Type B pancreatic cell (in vitro differentiated cells): ENCODE measurements at regions not wholly inside any gene's neighbourhood (a gene's known extent, or its start where the extent isn't known, plus 50 kb on each side); places are given as distances from the start of the nearest gene placed in this dataset.

Source experiments
- DNase-seq: peaks from one replicate; pipeline ENCODE4 v3.0.0; 2021; ENCODE audit warnings: mixed read lengths; ENCODE audit not compliant: unreplicated experiment; ENCODE audit errors: extremely low spot score
- H3K27ac Mint-ChIP-seq: 2 replicates; pipeline ENCODE4 v1.8.0; 2021; ENCODE audit warnings: mild to moderate bottlenecking, mixed read lengths
- H3K27me3 Mint-ChIP-seq: 2 replicates; pipeline ENCODE4 v1.8.0; 2021; ENCODE audit warnings: mixed read lengths
- H3K36me3 Mint-ChIP-seq: 2 replicates; pipeline ENCODE4 v1.8.0; 2021; ENCODE audit warnings: mixed read lengths
- H3K4me1 Mint-ChIP-seq: one replicate; pipeline ENCODE4 v1.8.0; 2021; ENCODE audit warnings: mixed read lengths; ENCODE audit not compliant: unreplicated experiment
- H3K4me3 Mint-ChIP-seq: 2 replicates; pipeline ENCODE4 v1.8.0; 2021; ENCODE audit warnings: mild to moderate bottlenecking, mixed read lengths
- H3K9me3 Mint-ChIP-seq: 2 replicates; pipeline ENCODE4 v1.8.0; 2021; ENCODE audit warnings: mixed read lengths
- TF ChIP-seq, protein P1 (sequence below): fragments of 200-600 bp; sonication (generic); conservative IDR thresholded peaks from 2 replicates; pipeline ENCODE4 v1.5.0; 2021; ENCODE audit warnings: antibody characterized with exemption, mild to moderate bottlenecking

DNA sequence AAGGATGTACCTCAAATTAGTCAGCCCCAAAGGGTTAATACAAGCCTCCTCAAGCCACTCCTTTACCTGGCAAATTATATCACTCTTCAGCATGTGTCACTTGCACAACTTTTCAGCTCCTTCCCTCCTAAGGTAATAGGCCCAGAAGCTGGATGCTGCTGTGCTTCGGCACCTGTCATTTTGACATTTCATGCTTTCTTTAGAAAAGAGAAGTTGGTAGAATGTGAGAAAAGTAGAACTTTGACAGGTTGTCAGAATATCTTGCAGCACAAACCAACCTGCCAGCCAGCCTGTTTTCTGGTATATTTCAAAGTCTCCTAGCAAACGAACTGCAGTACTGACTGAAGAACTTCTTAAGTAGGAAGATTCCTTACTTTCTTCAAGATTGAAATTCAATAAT is 2136.9 kb downstream of the MAT2B start:
- no peak for DNase-seq
- H3K4me1 Mint-ChIP-seq = no peaks in the 10 kb centered on the region
- TF ChIP-seq, protein P1, sequence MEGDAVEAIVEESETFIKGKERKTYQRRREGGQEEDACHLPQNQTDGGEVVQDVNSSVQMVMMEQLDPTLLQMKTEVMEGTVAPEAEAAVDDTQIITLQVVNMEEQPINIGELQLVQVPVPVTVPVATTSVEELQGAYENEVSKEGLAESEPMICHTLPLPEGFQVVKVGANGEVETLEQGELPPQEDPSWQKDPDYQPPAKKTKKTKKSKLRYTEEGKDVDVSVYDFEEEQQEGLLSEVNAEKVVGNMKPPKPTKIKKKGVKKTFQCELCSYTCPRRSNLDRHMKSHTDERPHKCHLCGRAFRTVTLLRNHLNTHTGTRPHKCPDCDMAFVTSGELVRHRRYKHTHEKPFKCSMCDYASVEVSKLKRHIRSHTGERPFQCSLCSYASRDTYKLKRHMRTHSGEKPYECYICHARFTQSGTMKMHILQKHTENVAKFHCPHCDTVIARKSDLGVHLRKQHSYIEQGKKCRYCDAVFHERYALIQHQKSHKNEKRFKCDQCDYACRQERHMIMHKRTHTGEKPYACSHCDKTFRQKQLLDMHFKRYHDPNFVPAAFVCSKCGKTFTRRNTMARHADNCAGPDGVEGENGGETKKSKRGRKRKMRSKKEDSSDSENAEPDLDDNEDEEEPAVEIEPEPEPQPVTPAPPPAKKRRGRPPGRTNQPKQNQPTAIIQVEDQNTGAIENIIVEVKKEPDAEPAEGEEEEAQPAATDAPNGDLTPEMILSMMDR = no peak
- H3K9me3 Mint-ChIP-seq = no peaks in the 10 kb centered on the region
- no peak overlapping the region for H3K4me3 Mint-ChIP-seq
- no peaks in the 10 kb centered on the region for H3K36me3 Mint-ChIP-seq
- H3K27me3 Mint-ChIP-seq = no peaks in the 10 kb centered on the region
- no peak overlapping the region for H3K27ac Mint-ChIP-seq

DNA sequence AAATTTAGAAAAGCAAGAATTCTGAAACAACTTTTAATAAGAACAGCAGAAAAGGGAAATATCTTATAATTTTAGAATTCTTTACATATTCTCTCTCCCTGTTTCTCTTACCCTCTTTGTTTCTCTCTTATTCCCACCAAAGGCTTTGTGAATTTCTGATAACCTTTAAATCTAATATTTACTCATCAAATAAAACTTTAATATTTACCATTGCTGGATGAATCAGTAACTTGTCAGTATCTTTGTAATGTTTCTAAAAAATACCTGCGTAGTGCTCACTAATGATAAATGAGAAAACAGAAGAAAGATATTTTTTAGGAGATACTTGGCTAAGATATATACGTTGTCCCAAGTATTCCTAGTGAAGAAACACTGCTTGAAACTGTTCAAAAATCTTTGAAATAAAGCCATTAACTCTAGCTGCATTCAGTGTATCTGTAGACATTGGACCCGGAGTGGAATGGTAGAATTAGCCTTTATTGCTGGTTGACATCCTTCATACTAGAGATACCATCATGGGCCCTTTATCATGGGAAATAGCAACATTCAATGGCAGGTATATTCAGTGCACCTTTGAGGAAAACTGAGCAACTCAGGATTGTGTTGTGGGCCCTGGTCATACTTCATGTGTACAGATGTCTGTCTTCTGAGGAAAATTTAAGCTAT is 2160.4 kb downstream of the MAT2B start:
- H3K9me3 Mint-ChIP-seq = peaks cover 2% of the 10 kb centered on the region
- no peak for DNase-seq
- no peak overlapping the region for H3K27ac Mint-ChIP-seq
- TF ChIP-seq, protein P1 = no peak
- H3K27me3 Mint-ChIP-seq = no peaks in the 10 kb centered on the region
- H3K36me3 Mint-ChIP-seq = no peaks in the 10 kb centered on the region
- no peak overlapping the region for H3K4me3 Mint-ChIP-seq
- no peaks in the 10 kb centered on the region for H3K4me1 Mint-ChIP-seq

DNA sequence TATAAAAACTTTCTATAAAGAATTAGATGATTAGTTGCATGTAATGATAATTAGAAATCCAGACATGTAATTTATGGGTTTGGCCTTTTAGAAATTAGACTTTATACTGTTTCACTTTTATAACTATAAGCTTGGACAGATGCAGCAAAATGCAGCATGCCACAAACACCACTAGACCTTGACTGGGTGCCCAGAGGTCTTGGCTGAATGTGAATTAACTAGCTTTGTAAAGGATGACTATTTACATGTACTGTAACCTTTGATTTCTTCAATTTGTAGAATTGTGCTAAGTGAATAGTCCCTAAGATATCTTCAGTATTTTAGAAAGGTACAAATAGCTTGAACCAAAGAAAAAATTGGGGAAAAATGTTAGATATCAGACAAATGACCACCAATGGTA is 2168.1 kb downstream of the MAT2B start:
- no peak for DNase-seq
- TF ChIP-seq, protein P1 = no peak
- Mint-ChIP-seq H3K4me1 (no peaks in the 10 kb centered on the region), H3K27ac (no peak overlapping the region), H3K36me3 (no peaks in the 10 kb centered on the region), H3K4me3 (no peak overlapping the region), H3K9me3 (no peaks in the 10 kb centered on the region), H3K27me3 (no peaks in the 10 kb centered on the region)

DNA sequence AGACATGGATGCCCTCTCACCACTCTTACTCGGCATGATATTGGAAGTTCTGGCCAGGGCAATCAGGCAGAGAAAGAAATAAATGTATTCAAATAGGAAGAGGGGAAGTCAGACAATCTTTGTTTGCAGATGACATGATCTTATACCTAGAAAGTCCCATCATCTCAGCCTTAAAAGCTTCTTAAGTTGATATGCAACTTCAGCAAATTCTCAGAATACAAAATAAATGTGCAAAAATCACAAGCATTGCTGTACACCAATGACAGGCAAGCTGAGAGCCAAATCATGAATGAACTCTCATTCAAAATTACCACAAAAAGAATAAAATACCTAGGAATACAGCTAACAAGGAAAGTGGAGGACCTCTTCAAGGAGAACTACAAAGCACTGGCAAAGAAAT is 2190.4 kb downstream of the MAT2B start:
- Mint-ChIP-seq H3K9me3 (peaks cover 7% of the 10 kb centered on the region), H3K27ac (no peak overlapping the region), H3K36me3 (no peaks in the 10 kb centered on the region), H3K27me3 (no peaks in the 10 kb centered on the region), H3K4me3 (no peak overlapping the region), H3K4me1 (no peaks in the 10 kb centered on the region)
- no peak for DNase-seq
- TF ChIP-seq, protein P1 = no peak

DNA sequence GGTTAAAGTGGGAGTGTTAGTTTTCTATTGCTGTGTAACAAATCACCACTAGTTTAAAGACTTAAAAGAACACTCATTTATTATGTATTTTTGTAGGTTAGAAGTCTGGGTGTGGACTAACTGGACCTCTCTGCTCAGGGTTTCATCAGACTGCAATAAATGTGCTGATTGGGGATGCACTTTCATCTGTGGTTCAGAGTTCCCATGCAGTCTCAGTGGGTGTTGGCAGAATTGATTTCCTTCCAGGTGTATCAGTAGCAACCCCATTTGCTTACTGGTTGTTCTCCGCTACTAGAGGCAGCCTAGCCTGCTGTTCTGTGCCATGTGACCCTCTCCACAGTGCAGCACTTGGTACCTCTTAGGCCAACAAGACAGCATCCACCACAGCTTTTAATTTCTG is 2200.5 kb downstream of the MAT2B start:
- Mint-ChIP-seq H3K9me3 (no peaks in the 10 kb centered on the region), H3K4me1 (no peaks in the 10 kb centered on the region), H3K27ac (no peak overlapping the region), H3K27me3 (no peaks in the 10 kb centered on the region), H3K36me3 (no peaks in the 10 kb centered on the region), H3K4me3 (no peak overlapping the region)
- TF ChIP-seq, protein P1 = no peak
- DNase-seq = no peak

DNA sequence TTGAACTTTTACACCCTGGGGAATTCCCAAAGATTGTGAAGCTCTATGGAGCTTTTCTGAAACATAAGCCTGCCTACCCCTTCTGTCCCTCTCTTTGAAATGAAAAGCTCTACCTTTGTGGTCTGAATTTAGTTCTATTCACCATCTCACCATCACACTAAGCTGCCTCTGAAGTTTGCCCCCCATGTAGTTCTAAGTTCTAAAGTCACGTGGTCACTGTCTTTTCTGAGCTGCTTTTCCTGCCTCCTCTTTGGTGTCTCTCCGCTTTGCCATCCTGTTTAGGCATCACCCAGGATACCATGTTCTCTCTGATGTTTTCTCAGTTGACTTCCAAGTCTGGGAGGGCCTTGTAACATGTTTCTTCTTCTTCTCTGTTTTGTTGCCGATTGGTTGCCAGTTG is 2206.6 kb downstream of the MAT2B start:
- no peaks in the 10 kb centered on the region for H3K27me3 Mint-ChIP-seq
- peaks cover 4% of the 10 kb centered on the region for H3K4me1 Mint-ChIP-seq
- H3K36me3 Mint-ChIP-seq = no peaks in the 10 kb centered on the region
- TF ChIP-seq, protein P1 = no peak
- DNase-seq = no peak
- H3K9me3 Mint-ChIP-seq = no peaks in the 10 kb centered on the region
- no peak overlapping the region for H3K4me3 Mint-ChIP-seq
- H3K27ac Mint-ChIP-seq = no peak overlapping the region
